Right lobe of liver (tissue), 4 donors: ENCODE measurements at regions not wholly inside any gene's neighbourhood (a gene's known extent, or its start where the extent isn't known, plus 50 kb on each side); places are given as distances from the start of the nearest gene placed in this dataset.

Experiments used
- CTCF ChIP-seq, 4 donors: fragments of 200-600 bp in 3 of 4; fragments of 450-650 bp in 1 of 4; IDR thresholded peaks; one replicate each; pipeline versions ENCODE4 v1.5.1 to v1.8.0; 2016 to 2022; ENCODE audit warnings: antibody characterized with exemption in 4 of 4, mild to moderate bottlenecking in 2 of 4
- POLR2A ChIP-seq: fragments of 450-650 bp; IDR thresholded peaks from one replicate; pipeline ENCODE4 v1.6.1; 2017; ENCODE audit warnings: antibody characterized with exemption, mild to moderate bottlenecking
- donor health status: DM: no; HTN: no; CAD: no.
- donor health status: DM: no; HTN: no; CAD: no.
- donor health status: DM: no; HTN: yes; CAD: no.

DNA sequence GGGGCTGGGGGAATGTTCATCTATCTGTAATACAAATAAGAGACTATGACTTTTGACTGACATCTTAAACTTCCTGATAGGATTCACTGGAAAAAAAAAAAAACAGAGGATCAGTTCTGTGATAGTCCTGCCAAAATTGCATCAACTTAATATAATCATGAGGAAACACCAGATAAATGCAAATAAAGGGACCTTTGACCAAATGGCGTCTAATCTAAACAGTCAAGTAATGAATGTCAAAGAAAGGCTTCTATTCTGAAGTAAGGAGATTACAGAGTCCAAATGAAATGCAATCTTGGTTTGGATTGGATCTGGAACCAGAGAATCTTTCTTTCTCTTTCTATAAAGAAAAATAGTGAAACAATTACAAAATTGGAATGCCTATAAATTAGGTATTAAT is 513.4 kb downstream of the KCNT2 start:
- no peak for TF ChIP-seq CTCF (IDR thresholded peaks at IDR 0.05)
- no peak for TF ChIP-seq POLR2A
